Liver (tissue), 3 donors: ENCODE measurements at regions not wholly inside any gene's neighbourhood (a gene's known extent, or its start where the extent isn't known, plus 50 kb on each side); places are given as distances from the start of the nearest gene placed in this dataset.

ENCODE experiments used
- CTCF ChIP-seq: fragments of 150-350 bp; IDR thresholded peaks from 2 replicates; pipeline ENCODE4 v1.5.1; 2017; ENCODE audit warnings: improper control_type of control experiment, low read depth, low read length; ENCODE audit not compliant: missing input control
- EGR1 ChIP-seq, 2 donors: IDR thresholded peaks; 2 replicates each; pipeline ENCODE4 v1.6.1; 2016 to 2018; ENCODE audit warnings: antibody characterized with exemption in 2 of 2, low read depth in 2 of 2
- GABPA ChIP-seq, 2 donors: IDR thresholded peaks in 1 of 2; conservative IDR thresholded peaks in 1 of 2; 2 replicates each; pipeline ENCODE4 v1.6.1; 2016; ENCODE audit warnings: antibody characterized with exemption in 2 of 2, mild to moderate bottlenecking in 1 of 2, moderate library complexity in 1 of 2
- HNF4G ChIP-seq: IDR thresholded peaks from 2 replicates; pipeline ENCODE4 v1.6.1; 2016; ENCODE audit warnings: antibody characterized with exemption
- JUND ChIP-seq, 2 donors: IDR thresholded peaks; 2 replicates each; pipeline ENCODE4 v1.6.1; 2016; ENCODE audit warnings: antibody characterized with exemption in 2 of 2
- SP1 ChIP-seq: IDR thresholded peaks from 2 replicates; pipeline ENCODE4 v1.6.1; 2018; ENCODE audit warnings: antibody characterized with exemption, mild to moderate bottlenecking
- TAF1 ChIP-seq: conservative IDR thresholded peaks from 2 replicates; pipeline ENCODE4 v1.6.1; 2016; ENCODE audit warnings: antibody characterized with exemption, mild to moderate bottlenecking
- YY1 ChIP-seq: IDR thresholded peaks from 2 replicates; pipeline ENCODE4 v1.6.1; 2016; ENCODE audit warnings: antibody characterized with exemption, mild to moderate bottlenecking
- ZBTB33 ChIP-seq: IDR thresholded peaks from 2 replicates; pipeline ENCODE4 v1.6.1; 2016; ENCODE audit warnings: antibody characterized with exemption
- TF ChIP-seq, protein P1 (sequence below): IDR thresholded peaks from 2 replicates; pipeline ENCODE4 v1.6.1; 2016; ENCODE audit warnings: antibody characterized with exemption, mild to moderate bottlenecking
- TF ChIP-seq, protein P2 (sequence below): IDR thresholded peaks from 2 replicates; pipeline ENCODE4 v1.6.1; 2016; ENCODE audit warnings: antibody characterized with exemption
- donor health status: healthy.
- donor health status: healthy.

DNA sequence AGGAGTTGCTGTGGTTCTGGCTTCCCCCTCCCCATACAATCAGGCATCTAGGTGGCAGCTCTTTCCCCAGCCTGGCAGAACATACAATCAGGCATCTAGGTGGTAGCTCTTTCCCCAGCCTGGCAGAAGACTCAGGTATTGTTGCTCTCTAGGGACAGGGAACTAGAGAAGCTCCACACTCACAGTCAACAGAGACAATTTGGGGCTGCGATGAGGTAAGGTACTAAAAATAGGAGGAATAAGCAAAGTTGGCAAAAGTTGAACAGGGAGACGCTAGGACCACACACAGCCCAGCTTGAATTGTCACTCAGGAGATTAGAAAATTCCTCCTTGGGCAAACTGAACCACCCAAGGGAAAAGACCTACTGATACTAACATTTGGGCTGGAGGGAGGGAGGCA, 315.5 kb upstream of the CDH5 start:
- TF ChIP-seq CTCF (no peak), YY1 (no peak), HNF4G (no peak), JUND (IDR thresholded peaks at IDR 0.05) (no peak), SP1 (no peak), GABPA (IDR thresholded peaks at IDR 0.05 in 1 of 2, conservative IDR thresholded peaks at IDR 0.05 in 1 of 2) (no peak), TAF1 (no peak), ZBTB33 (no peak), EGR1 (IDR thresholded peaks at IDR 0.05; ENCODE audit: low read depth in 2 of 2) (no peak)
- TF ChIP-seq, protein P1, sequence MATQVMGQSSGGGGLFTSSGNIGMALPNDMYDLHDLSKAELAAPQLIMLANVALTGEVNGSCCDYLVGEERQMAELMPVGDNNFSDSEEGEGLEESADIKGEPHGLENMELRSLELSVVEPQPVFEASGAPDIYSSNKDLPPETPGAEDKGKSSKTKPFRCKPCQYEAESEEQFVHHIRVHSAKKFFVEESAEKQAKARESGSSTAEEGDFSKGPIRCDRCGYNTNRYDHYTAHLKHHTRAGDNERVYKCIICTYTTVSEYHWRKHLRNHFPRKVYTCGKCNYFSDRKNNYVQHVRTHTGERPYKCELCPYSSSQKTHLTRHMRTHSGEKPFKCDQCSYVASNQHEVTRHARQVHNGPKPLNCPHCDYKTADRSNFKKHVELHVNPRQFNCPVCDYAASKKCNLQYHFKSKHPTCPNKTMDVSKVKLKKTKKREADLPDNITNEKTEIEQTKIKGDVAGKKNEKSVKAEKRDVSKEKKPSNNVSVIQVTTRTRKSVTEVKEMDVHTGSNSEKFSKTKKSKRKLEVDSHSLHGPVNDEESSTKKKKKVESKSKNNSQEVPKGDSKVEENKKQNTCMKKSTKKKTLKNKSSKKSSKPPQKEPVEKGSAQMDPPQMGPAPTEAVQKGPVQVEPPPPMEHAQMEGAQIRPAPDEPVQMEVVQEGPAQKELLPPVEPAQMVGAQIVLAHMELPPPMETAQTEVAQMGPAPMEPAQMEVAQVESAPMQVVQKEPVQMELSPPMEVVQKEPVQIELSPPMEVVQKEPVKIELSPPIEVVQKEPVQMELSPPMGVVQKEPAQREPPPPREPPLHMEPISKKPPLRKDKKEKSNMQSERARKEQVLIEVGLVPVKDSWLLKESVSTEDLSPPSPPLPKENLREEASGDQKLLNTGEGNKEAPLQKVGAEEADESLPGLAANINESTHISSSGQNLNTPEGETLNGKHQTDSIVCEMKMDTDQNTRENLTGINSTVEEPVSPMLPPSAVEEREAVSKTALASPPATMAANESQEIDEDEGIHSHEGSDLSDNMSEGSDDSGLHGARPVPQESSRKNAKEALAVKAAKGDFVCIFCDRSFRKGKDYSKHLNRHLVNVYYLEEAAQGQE: no peak
- TF ChIP-seq, protein P2, sequence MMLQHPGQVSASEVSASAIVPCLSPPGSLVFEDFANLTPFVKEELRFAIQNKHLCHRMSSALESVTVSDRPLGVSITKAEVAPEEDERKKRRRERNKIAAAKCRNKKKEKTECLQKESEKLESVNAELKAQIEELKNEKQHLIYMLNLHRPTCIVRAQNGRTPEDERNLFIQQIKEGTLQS: no peak
